RPMI8226 (cell line): ENCODE measurements at regions not wholly inside any gene's neighbourhood (a gene's known extent, or its start where the extent isn't known, plus 50 kb on each side); places are given as distances from the start of the nearest gene placed in this dataset.

ENCODE experiments used
- DNase-seq: peaks from one replicate; pipeline ENCODE4 v3.0.0-alpha.2; 2015

DNA sequence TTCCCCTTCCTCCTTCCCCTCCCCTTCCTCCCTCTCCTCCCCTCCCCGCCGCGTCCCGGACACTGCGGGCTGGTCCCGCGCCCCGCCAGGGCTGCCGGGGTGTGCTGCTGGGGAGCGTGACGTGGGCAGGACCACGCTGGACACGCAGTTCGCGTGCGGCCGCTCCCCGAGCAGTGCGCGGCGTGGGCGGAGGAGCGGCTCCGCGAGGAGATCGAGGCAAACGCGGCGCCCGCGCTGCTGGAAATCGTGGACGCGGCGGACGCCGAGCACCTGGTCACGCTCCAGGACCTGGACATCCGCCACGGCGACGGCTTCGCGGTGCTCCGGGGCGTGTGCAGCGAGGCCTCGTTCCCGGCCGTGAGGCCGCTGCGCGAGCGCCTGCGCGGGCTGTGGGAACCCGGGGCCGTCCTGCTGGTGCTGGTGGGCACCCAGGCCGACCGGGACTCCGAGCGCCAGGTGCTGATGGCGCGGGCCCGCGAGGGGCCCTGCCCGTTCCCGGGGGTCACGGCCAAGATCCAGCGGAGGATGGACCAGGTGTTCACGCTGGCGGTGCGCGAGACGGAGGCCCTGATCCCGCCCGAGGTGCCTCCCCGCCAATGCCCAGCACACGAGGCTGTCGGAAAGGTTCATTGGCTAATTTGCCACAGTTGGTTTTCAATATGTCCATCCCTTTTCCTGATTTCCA lies 84.3 kb downstream of the TNFAIP2 start:
- DNase-seq = no peak

DNA sequence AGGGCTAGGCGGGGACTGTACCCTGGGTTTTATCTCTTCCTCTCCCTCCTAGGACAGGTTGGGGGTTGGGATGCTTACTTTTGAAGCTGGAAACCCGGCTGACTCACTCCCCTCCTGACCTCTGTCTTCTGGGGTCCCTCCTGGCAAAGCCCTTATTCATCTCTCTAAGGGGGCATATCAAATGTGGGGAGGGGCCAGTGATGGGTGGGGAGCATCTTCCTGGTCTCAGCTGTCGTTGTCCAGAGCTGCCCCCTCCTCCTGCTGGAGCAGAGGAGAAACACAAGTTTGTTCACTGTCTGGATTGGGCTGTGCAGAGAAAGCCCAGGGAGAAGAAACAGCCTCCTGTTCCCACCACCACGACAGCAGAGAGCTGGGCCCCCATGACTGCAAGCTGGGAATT lies 85.8 kb downstream of the TNFAIP2 start:
- no peak for DNase-seq

GRCh38 chr14:103209506-103209905 lies 86.2 kb downstream of the TNFAIP2 start:
- DNase-seq = no peak

DNA sequence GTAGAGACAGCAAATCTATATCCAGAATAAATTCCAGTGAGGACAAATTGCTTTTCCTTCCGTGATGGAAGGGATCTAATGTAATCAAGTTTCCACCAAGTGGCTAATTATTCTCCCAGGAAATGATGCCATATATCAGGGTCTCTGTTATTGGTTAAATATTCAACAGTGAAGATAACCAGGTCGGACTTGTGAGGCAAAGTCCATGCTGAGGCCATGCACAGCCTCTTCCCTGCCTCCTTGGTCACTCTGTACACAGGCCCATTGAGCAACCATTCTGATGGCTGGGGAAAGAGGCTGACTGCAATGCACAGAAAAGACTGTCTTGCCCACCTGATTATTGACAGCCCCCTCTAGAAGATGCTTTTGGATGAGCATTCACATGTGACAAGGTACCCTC lies 90.1 kb downstream of the TNFAIP2 start:
- no peak for DNase-seq

DNA sequence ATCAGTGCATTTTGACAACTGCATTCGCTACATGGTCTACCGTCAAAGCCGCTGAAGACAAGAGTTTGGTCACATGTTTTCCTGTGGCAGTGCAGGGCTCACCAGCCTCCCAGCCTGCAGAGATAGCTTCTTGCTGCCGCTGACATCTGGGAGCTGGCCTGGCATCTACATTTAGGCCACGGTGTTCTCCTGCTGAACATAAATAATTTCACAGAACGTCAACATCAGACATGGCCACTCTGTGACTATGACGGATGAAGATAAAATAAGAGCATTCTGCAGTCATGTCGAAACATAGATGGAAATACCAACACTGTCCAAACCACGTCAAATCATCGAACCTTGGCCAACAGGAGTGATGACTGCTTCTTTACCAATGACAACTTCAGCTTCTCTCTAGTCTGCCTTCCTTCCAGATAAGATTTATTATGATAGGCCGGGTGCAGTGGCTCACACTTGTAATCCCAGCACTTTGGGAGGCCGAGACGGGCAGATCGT lies 91.2 kb downstream of the TNFAIP2 start:
- no peak for DNase-seq

- no peak for DNase-seq
Measured at GRCh38 chr14:103216399-103216798, 93.1 kb downstream of the TNFAIP2 start.

DNA sequence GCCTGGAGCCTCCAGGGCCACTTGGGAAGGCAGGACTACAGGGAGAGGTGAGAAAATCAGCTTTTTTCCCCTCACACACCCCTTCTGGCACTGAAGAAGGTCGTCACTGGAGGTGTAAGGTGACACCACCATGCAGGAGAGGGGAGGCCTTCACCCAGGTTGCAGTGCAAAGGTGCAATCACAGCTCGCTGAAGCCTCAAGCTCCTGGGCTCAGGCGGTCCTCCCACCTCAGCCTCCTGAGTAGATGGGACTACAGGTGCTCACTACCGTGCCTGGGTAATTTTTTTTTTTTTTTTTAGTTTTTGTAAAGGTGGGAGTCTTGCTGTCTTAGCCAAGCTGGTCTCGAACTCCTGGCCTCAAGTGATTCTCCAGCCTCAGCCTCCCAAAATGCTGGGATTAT lies 93.6 kb downstream of the TNFAIP2 start:
- DNase-seq = no peak

DNA sequence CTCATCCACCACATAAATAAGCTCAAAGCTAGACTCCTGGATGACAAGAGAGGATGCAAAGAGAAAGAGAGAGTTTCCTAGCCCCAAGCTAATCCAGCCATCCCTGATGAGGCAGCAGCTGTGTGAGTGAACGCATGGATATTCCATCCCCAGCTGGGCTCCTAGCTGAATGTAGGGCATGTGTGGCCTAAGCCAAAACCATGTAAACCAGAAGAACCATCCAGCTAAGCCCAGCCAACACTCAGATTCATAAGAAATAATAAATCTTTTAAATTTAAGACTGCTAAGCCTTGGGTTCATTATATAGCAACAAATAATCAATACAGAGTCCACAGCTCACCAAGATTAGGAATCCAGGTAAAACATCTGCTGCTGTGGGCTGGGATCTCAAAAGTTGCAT lies 94.3 kb downstream of the TNFAIP2 start:
- no peak for DNase-seq

- no peak for DNase-seq
Measured at GRCh38 chr14:103220134-103220981, 97.1 kb downstream of the TNFAIP2 start.

GRCh38 chr14:103220982-103221641 lies 97.9 kb downstream of the TNFAIP2 start:
- DNase-seq = no peak

DNA sequence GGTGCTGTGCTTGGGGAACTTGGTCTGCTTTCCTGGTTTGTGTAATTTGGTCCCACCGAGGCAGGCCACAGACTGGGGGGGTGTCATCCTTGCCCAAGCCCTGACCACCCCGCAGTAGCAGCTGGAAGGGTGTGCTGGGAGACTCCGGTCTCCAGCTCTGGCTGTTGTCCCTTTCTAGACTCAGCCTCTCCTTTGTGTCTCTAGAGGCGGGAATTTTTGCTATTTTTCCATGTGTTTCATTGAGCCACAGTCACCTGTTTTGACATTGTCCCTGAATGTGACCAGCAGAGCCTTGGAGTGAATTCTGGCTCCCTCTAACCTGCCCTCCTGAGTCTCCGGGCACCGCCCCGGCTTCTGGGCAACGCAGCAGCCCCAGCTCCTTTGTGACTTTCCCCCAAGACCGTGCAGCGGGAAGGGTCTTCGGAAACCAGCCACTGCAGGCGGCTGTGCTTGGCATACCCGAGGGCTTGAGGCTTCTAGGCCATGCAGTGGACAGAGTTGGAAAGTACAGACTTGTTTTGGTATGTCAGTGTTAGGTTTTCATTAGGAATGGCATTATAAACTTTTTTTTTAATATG lies 98.6 kb downstream of the TNFAIP2 start:
- DNase-seq = no peak

GRCh38 chr14:103223818-103224352 lies 100.6 kb downstream of the TNFAIP2 start:
- DNase-seq = no peak

- no peak for DNase-seq
Measured at GRCh38 chr14:103225062-103225461, 101.8 kb downstream of the TNFAIP2 start.

DNA sequence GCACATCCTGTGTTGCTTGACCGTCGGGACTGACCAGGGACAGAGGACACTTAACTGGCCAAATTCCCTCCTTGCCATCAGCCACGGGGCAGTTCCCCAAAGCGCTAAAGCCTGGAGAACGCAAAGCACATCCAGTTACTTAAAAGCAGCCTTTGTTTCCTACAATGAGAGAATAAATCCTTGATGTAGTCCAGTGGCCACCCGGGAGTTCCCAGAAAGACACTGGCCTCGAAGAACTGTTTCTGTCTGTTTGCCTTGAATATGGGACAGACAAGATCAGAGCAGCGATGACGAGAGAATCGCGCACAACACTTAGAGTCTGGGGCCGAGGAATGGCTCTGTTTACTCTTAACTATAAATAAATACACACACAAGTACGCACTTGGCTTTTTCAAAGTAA lies 102.2 kb downstream of the TNFAIP2 start:
- no peak for DNase-seq

DNA sequence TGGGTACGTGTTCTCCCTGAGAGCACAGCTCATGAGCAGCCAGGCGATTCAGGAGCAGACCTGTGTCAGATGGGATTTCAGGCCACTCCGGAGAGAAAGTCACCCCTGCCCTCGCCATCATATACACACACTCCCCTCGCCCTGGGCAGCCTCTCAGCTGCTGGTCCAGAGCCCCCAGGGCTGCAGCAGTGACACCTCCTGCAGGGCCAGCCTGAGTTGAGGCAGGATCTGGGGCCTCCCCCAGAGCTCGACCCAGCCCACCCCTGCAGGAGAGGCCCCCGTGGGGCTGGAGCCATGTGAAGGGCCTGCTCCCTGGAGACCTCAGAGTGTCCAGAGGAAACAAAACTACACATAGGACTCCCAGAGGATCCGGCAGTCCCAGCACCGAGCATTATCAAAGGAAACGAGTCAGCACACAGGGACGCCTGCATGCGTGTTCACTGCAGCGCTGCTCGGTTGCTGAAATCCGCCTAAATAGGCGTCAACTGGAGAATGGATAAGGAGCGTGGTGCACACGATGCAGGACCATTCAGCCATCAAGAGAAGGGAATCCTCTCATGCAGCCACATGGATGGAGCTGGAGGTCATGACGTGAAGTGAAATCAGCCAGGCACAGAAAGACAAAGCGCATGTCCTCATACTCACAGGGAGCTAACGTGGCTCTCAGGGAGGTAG lies 104.0 kb downstream of the TNFAIP2 start:
- DNase-seq = no peak

GRCh38 chr14:103228076-103228806 lies 105.0 kb downstream of the TNFAIP2 start:
- DNase-seq = no peak

- DNase-seq = no peak
Measured at GRCh38 chr14:103228866-103229265, 105.2 kb upstream of the EIF5 start.

DNA sequence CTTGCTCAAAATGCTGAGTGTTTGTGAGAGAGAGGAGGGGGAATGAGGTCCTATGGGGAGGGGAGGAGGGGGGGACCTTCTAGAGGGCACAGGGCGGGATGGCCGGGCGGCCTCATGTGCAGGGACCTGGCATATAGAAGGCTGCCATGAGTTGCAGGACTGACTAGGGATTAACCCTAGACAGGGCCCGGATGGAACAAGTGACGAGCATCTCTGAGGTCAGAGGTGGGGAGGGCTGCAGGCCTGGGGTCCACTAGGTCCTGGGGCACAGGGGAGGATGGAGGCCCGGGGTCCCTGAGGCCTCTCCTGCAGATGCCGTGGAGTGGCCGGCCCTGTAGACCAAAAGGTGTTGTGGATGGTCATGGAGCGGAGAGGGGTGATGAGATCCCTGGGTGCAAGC lies 104.0 kb upstream of the EIF5 start:
- no peak for DNase-seq

- no peak for DNase-seq
Measured at GRCh38 chr14:103230658-103231334, 103.2 kb upstream of the EIF5 start.

- no peak for DNase-seq
Measured at GRCh38 chr14:103231376-103232019, 102.5 kb upstream of the EIF5 start.
